ENCODE measurements at regions not wholly inside any gene's neighbourhood (a gene's known extent, or its start where the extent isn't known, plus 50 kb on each side); places are given as distances from the start of the nearest gene placed in this dataset.

GRCh38 chr10:43753397-43754061 lies 104.8 kb upstream of the ZNF32 start:
- Mint-ChIP-seq H3K36me3 (ENCODE audit: low read depth) (no peaks in the 10 kb centered on the region), H3K27me3 (no peaks in the 10 kb centered on the region), H3K27ac (no peak overlapping the region), H3K4me1 (ENCODE audit: low read depth) (no peaks in the 10 kb centered on the region), H3K4me3 (no peak overlapping the region), H3K9me3 (no peaks in the 10 kb centered on the region)
- H3K4me3 ChIP-seq (ENCODE audit: low read length): no peak overlapping the region
- intact Hi-C loops (cut with DNase I, micrococcal nuclease): no loop called here
- ATAC-seq (ENCODE audit: poor library complexity) (no peak), DNase-seq (no peak)
- no peak overlapping the region for H3K27ac ChIP-seq (ENCODE audit: low read depth in 1 of 2, low read length in 2 of 2)
- no peaks in the 10 kb centered on the region for H3K9me3 ChIP-seq (ENCODE audit: control insufficient read depth in 1 of 2, insufficient read depth in 1 of 2, low read length in 2 of 2)
- no peaks in the 10 kb centered on the region for H3K36me3 ChIP-seq (ENCODE audit: insufficient read depth, low read length)
- ChIA-PET POLR2A (no interaction called here), CTCF (no interaction called here)
- no peaks in the 10 kb centered on the region for H3K27me3 ChIP-seq (ENCODE audit: control insufficient read depth in 1 of 2, insufficient read depth in 2 of 2, low read length in 2 of 2)
- no peak for TF ChIP-seq CTCF (IDR thresholded peaks at IDR 0.05)
- H3K4me1 ChIP-seq (ENCODE audit: insufficient read depth, low read length): no peaks in the 10 kb centered on the region

GRCh38 chr10:43752682-43753081 lies 104.0 kb upstream of the ZNF32 start:
- H3K27ac ChIP-seq (ENCODE audit: low read depth in 1 of 2, low read length in 2 of 2): no peak overlapping the region
- Mint-ChIP-seq H3K4me1 (ENCODE audit: low read depth) (no peaks in the 10 kb centered on the region), H3K27ac (no peak overlapping the region), H3K4me3 (no peak overlapping the region), H3K9me3 (no peaks in the 10 kb centered on the region), H3K36me3 (ENCODE audit: low read depth) (no peaks in the 10 kb centered on the region), H3K27me3 (no peaks in the 10 kb centered on the region)
- ChIA-PET CTCF (no interaction called here), POLR2A (no interaction called here)
- H3K27me3 ChIP-seq (ENCODE audit: control insufficient read depth in 1 of 2, insufficient read depth in 2 of 2, low read length in 2 of 2): no peaks in the 10 kb centered on the region
- no peak overlapping the region for H3K4me3 ChIP-seq (ENCODE audit: low read length)
- no peaks in the 10 kb centered on the region for H3K36me3 ChIP-seq (ENCODE audit: insufficient read depth, low read length)
- H3K4me1 ChIP-seq (ENCODE audit: insufficient read depth, low read length): no peaks in the 10 kb centered on the region
- intact Hi-C loops (cut with DNase I, micrococcal nuclease): no loop called here
- DNase-seq (no peak), ATAC-seq (ENCODE audit: poor library complexity) (no peak)
- no peaks in the 10 kb centered on the region for H3K9me3 ChIP-seq (ENCODE audit: control insufficient read depth in 1 of 2, insufficient read depth in 1 of 2, low read length in 2 of 2)
- TF ChIP-seq CTCF (IDR thresholded peaks at IDR 0.05): no peak

GRCh38 chr10:43751646-43752045 lies 103.0 kb upstream of the ZNF32 start:
- H3K36me3 ChIP-seq (ENCODE audit: insufficient read depth, low read length): no peaks in the 10 kb centered on the region
- ChIA-PET POLR2A (no interaction called here), CTCF (no interaction called here)
- DNase-seq (no peak), ATAC-seq (ENCODE audit: poor library complexity) (no peak)
- H3K9me3 Mint-ChIP-seq: no peaks in the 10 kb centered on the region
- no peak overlapping the region for H3K4me3 Mint-ChIP-seq
- H3K4me1 ChIP-seq (ENCODE audit: insufficient read depth, low read length): no peaks in the 10 kb centered on the region
- no peaks in the 10 kb centered on the region for H3K36me3 Mint-ChIP-seq (ENCODE audit: low read depth)
- H3K4me3 ChIP-seq (ENCODE audit: low read length): no peak overlapping the region
- H3K9me3 ChIP-seq (ENCODE audit: control insufficient read depth in 1 of 2, insufficient read depth in 1 of 2, low read length in 2 of 2): no peaks in the 10 kb centered on the region
- H3K27ac ChIP-seq (ENCODE audit: low read depth in 1 of 2, low read length in 2 of 2): no peak overlapping the region
- no peak for TF ChIP-seq CTCF (IDR thresholded peaks at IDR 0.05)
- no peak overlapping the region for H3K27ac Mint-ChIP-seq
- H3K27me3 ChIP-seq (ENCODE audit: control insufficient read depth in 1 of 2, insufficient read depth in 2 of 2, low read length in 2 of 2): no peaks in the 10 kb centered on the region
- H3K27me3 Mint-ChIP-seq: no peaks in the 10 kb centered on the region
- H3K4me1 Mint-ChIP-seq (ENCODE audit: low read depth): no peaks in the 10 kb centered on the region
- intact Hi-C loops (cut with DNase I, micrococcal nuclease): no loop called here

Data from CD4-positive, alpha-beta T cell (primary cell).